RPMI8226 (cell line): ENCODE measurements at regions not wholly inside any gene's neighbourhood (a gene's known extent, or its start where the extent isn't known, plus 50 kb on each side); places are given as distances from the start of the nearest gene placed in this dataset.
"Not testable (repeated sequence)": the region's sequence is repeated elsewhere in the genome, so short reads cannot be mapped to it uniquely, and the experiment has no call there.

Experiments
- DNase-seq: peaks from one replicate; pipeline ENCODE4 v3.0.0-alpha.2; 2015

GRCh38 chr11:56876621-56877275 is 112.0 kb upstream of the OR5AK2 start:
- no peak for DNase-seq

DNA sequence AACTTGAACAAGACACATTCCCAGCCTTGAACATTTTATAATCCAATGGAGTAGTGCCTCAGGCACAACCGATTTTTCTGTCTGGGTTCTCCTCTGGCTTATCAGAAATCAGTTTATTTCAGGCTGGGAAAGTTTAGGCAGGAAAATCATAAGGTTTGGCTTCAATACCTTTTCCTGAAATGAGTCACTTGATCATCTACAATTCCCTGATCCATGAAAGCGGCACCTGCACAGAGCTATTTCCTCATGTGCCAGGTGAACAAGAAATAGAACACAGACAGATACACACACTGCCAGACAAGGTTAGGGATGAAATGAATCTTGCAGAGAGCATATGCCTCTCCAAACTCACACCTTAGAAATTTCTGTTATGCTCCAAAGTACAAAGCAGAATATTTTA is 106.7 kb upstream of the OR9G4 start:
- no peak for DNase-seq

DNA sequence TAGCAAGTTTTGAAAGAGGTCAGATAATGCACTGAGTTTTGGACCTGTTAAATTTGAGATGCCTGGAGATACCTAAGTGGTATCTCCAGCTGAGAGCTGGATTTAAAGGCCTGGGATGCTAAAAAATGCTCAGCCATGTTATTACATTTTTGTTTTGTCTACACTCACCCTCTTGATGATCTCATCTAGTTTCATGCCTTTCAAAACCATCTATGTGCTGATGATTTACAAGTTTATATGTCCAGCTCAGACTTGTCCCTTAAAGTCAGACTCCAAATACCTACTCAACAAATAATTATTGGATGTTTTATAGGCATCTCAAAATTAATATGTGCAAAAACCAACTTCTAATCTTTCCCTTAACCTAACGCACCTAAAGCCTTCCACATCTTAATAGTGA is 103.6 kb upstream of the OR9G4 start:
- DNase-seq, result no peak

DNA sequence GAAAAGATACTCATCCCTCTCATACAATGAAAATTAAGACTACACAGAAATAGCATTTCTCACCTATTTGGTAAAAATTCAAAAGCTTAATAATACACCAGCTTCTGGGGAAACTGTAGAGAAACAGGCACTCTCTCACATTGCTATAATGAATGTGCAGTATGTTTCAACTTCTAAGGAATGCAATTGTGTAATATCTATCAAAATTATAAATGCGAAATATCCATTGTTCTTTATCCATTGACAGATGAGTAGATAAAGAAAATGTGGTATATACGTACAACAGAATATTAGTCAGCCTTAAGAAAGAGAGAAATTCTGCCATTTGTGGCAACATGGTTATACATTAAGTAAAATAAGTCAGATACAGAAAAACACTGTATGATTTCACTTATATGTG is 101.4 kb upstream of the OR9G4 start:
- DNase-seq, result no peak

- DNase-seq, result no peak
These were observed 100.8 kb upstream of the OR9G4 start for GRCh38 chr11:56849250-56849649.

- DNase-seq, result no peak
These were observed 99.8 kb upstream of the OR9G4 start for GRCh38 chr11:56848141-56848809.

DNA sequence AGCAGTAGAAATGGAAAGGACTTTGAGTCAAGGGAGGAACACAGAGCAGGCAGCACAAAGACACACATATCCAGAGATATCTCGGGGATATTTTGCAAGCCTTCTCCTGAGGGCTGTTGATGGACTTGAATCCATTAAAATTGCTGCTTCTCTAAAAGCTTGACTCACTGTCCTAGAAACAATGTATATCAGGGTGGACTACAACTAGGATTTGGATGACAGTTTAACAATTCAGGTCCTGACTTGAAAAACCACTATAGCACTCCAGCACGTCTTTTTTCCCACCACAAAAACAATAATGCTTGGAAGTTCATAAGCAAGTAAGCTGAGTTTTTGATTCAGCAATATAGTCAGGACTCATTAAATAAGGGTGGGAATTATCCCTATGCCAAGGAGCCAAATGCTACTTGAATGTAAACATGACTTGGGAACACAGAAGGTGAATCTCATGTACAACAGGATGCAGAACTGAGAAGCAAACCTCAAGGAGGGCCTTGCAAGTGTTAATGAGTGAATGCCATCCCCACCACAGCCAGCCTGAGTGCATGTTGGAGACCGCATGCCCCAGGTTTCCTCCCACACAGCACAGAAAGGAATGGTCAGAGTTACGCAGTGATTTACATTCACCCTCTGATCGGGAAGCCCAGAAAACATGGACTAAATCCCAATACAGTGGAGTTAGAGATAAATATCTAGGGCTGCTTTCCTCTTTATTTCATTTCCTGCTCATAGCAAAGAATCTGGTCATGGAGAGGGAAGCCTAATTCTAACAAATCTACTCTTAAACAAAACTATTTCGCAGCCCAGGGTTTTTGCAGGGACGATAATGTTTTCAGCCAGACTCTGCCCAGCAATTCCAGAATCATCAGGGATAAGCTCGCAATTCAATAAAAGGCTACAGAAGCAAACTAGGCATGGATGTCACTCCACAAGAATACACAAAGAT is 98.4 kb upstream of the OR9G4 start:
- no peak for DNase-seq

DNA sequence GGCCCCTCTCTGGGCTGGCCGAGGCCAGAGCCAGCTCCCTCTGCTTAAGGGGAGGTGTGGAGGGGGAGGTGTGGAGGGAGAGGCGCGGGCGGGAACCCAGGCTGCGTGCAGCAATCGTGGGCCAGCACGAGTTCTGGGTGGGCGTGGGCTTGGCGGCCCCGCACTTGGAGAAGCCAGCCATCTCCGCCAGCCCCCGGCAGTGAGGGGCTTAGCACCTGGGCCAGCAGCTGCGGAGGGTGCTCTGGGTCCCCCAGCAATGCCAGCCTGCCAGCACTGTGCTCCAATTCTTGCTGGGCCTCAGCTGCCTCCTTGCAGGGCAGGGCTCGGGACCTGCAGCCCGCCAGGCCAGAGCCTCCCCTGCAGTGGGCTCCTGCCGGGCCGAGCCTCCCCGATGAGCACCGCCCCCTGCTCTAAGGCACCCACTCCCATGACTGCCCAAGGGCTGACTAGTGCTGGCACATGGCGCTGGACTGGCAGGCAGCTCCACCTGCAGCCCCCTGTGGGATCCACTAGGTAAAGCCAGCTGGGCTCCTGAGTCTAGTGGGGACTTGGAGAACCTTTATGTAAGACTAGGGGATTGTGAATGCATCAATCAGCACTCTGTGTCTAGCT is 96.7 kb upstream of the OR9G4 start:
- DNase-seq, result no peak

- no peak for DNase-seq
These were observed 95.3 kb upstream of the OR9G4 start for GRCh38 chr11:56843816-56844215.

DNA sequence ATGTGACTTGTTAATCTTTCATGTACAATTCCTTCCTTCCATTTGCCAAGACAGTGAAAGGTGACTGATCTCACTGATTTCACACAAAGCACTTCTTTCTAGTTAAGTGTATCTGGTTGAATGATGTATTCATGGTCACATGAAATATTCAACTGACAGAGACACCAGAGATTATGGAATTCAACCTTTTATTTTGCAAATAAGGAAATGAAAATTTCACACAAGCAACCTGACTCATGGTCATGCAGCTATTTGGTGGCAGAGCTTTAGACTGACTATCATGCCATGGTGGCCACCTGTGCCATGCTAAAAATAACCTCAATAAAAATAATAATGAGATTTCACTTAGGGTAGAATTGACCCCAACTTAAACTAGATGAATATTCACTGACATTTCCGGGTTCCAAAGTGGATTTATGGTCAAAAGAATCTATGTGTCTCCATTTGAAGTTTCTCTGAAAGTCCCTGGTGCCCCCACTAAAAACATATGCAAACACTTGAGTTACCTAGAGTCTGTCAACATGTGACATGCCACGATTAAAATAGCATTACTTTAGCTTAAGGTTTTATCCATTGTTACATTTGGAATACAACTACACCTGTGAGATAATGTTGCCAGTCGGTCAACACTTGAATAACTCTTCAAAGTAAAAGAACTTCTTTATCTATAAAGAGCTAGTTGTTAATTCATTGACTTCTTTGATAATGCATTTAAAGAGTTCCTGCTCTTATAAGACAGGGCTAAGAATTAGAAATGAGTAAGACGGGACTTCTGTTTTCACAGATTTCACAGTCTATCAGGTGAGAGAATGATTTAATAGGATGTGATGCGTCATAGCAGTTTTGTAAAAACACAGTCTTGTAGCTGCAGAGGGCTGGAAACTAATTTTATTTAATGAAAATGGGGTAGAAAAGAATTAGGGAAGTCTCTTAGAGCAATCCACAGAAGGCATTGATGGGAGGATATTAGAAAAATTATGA is 94.6 kb upstream of the OR9G4 start:
- DNase-seq, result no peak

DNA sequence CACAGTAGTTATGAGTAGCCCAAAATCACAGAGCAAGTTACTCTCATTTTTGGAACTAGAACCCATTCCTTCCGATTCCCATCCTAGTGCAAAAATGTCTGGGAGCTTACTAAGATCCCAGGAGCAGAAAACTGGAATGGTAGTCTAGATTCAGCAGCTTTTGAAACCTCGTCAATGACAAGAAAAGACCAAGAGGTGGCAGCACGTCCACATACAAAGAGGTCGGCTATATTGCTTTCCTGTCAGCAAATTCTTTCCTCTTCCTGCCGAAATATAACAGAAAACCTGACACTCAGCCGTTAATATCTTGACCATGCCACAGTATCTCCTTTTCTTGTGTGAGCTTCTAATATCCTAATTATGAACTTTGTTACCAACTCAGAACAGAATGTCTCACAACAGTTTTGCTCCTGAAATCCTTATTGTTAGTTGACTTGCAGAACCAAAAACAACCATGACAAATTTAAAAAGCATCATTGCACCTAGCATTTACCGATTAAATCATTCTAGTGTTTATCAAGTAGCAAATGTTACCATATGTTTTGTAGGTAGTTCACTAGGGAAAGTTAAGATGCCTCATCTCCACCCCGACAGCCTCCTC is 92.8 kb upstream of the OR9G4 start:
- DNase-seq, result peak; percentile 60

- DNase-seq, result not testable (repeated sequence)
These were observed 78.9 kb upstream of the OR9G4 start for GRCh38 chr11:56827357-56827756.

DNA sequence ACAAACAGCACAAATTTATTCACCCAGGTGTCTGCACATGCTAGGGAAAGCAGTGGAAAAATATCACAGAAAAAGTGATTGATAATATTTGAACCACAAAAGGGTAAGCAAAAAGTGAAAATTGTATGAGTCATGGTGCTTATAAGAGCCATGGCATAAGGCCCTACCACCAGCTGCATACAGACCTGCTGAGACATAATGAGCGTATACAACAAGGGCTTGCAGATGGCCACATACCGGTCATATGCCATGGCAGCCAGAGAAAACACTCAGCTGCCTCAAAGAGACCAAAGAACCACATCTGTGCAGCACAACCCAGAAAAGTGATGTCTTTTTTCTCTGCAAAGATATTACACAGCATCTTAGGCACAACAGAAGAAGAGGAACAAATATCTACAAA is 71.4 kb upstream of the OR9G4 start:
- DNase-seq, result no peak

DNA sequence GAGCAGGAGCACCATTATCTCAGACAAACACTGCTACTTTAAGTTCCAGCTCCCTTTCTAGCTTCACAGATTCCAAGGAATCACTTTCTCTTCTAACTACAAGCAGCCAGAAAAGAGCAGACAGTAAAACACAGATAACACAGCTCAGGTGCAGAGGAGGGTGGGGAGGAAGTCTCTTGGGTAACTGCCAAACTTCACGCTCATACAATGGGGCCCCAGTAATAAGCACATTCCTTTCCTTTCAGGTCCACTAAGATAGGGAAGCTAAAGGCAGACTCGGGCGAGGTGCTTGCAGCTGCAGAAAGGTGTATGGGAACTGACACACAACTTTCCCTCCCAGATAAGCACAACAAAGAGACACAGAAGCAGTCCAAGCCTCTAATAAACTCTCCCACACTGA is 69.2 kb upstream of the OR9G4 start:
- DNase-seq, result no peak

- no peak for DNase-seq
These were observed 67.8 kb upstream of the OR9G4 start for GRCh38 chr11:56816259-56816658.

GRCh38 chr11:56808326-56808725 is 59.8 kb upstream of the OR9G4 start:
- no peak for DNase-seq

- no peak for DNase-seq
These were observed 51.3 kb upstream of the OR9G4 start for GRCh38 chr11:56799691-56800210.
